A549 (cell line): ENCODE measurements at regions not wholly inside any gene's neighbourhood (a gene's known extent, or its start where the extent isn't known, plus 50 kb on each side); places are given as distances from the start of the nearest gene placed in this dataset.

Source experiments
- ATAC-seq, 2 experiments: fragments of 200-7000 bp in 1 of 2; fragments of >200 bp in 1 of 2; cut with Nextera tagmentation in 1 of 2; cut with Tn5 transposase in 1 of 2; 3 replicates each; pipeline versions ENCODE4 v1.8.0 to v1.9.1; 2018 to 2020; ENCODE audit warnings: mild to moderate bottlenecking in 1 of 2, moderate library complexity in 1 of 2
- CTCF ChIA-PET: fragments of 300-600 bp; sonication (Branson Sonifier 250); formaldehyde crosslinking; extraction: SDS; loops from one replicate; lab custom pipeline; 2021; ENCODE audit warnings: antibody characterized with exemption, inconsistent platforms; lab: Yijun Ruan, JAX
- POLR2A ChIA-PET: fragments of 350-600 bp; formaldehyde crosslinking; extraction: SDS; loops from one replicate; lab custom pipeline; 2021; ENCODE audit warnings: antibody characterized with exemption, inconsistent platforms; lab: Yijun Ruan, JAX
- DNase-seq, 2 experiments: peaks; one replicate each; pipeline versions ENCODE4 v3.0.0 to v3.0.0-alpha.2; 2011 to 2016; ENCODE audit warnings: low read depth in 1 of 2, low spot score in 1 of 2
- FAIRE-seq: peaks from 2 replicates; lab custom pipeline; 2011; peaks lifted over from hg19 to GRCh38; lab: Jason Lieb, UNC
- H3K27ac ChIP-seq, 2 experiments: fragments of >200 bp; sonication (Bioruptor Twin); formaldehyde crosslinking; 3 replicates each; pipeline ENCODE4 v1.5.1; 2016 to 2017
- H3K4me1 ChIP-seq: fragments of >200 bp; sonication (Bioruptor Twin); formaldehyde crosslinking; 3 replicates; pipeline ENCODE4 v1.6.1; 2016
- H3K4me2 ChIP-seq: fragments of >200 bp; sonication (Bioruptor Twin); formaldehyde crosslinking; 3 replicates; pipeline ENCODE4 v1.6.1; 2016
- H3K4me3 ChIP-seq: fragments of >200 bp; sonication (Bioruptor Twin); formaldehyde crosslinking; 3 replicates; pipeline ENCODE4 v1.5.1; 2016
- H3K9me3 ChIP-seq: fragments of >200 bp; sonication (Bioruptor Twin); formaldehyde crosslinking; 3 replicates; pipeline ENCODE4 v1.6.1; 2016
- ATOH8 ChIP-seq: fragments of 250-450 bp; sonication (Bioruptor Pico); IDR thresholded peaks from 2 replicates; pipeline ENCODE4 v1.5.0; 2020; ENCODE audit warnings: low read depth, mild to moderate bottlenecking, moderate library complexity
- CHD2 ChIP-seq: fragments of 150-350 bp; IDR thresholded peaks from 2 replicates; pipeline ENCODE4 v1.6.1; 2014; ENCODE audit warnings: low read length; ENCODE audit not compliant: partially characterized antibody
- E2F6 ChIP-seq: IDR thresholded peaks from 2 replicates; pipeline ENCODE4 v1.6.1; 2012; ENCODE audit warnings: low read depth, borderline replicate concordance
- EHF ChIP-seq: fragments of 250-450 bp; sonication (Bioruptor Pico); IDR thresholded peaks from 2 replicates; pipeline ENCODE4 v1.5.0; 2020; ENCODE audit warnings: mild to moderate bottlenecking
- EHMT2 ChIP-seq: fragments of 200-600 bp; sonication (generic); IDR thresholded peaks from 2 replicates; pipeline ENCODE4 v1.6.1; 2016; ENCODE audit warnings: antibody characterized with exemption, low read depth, mild to moderate bottlenecking, moderate library complexity
- FOSL2 ChIP-seq, 2 experiments: fragments of 450-650 bp in 1 of 2; fragments of >200 bp in 1 of 2; sonication (Bioruptor Twin) in 1 of 2; formaldehyde crosslinking; IDR thresholded peaks; 2 replicates each; pipeline versions ENCODE4 v1.5.0 to v1.6.1; 2016 to 2020; ENCODE audit warnings: mild to moderate bottlenecking in 1 of 2, moderate library complexity in 1 of 2
- GATA3 ChIP-seq: IDR thresholded peaks from 2 replicates; pipeline ENCODE4 v1.6.1; 2012; ENCODE audit warnings: borderline replicate concordance
- HEYL ChIP-seq: fragments of 250-450 bp; sonication (Bioruptor Pico); IDR thresholded peaks from 2 replicates; pipeline ENCODE4 v1.8.0; 2021; ENCODE audit warnings: mild to moderate bottlenecking, moderate library complexity
- HMGXB4 ChIP-seq: fragments of 250-450 bp; sonication (Bioruptor Pico); IDR thresholded peaks from 2 replicates; pipeline ENCODE4 v1.5.0; 2021; ENCODE audit warnings: mild to moderate bottlenecking, moderate library complexity, borderline replicate concordance
- JUNB ChIP-seq: fragments of >200 bp; sonication (Bioruptor Twin); formaldehyde crosslinking; IDR thresholded peaks from 2 replicates; pipeline ENCODE4 v1.6.1; 2016
- MAFK ChIP-seq: fragments of 450-650 bp; IDR thresholded peaks from 2 replicates; pipeline ENCODE4 v1.6.1; 2014; ENCODE audit not compliant: partially characterized antibody
- MAZ ChIP-seq: fragments of 150-350 bp; IDR thresholded peaks from 2 replicates; pipeline ENCODE4 v1.6.1; 2014; ENCODE audit warnings: antibody characterized with exemption, low read depth, low read length, borderline replicate concordance
- MYC ChIP-seq: IDR thresholded peaks from 2 replicates; pipeline ENCODE4 v1.6.1; 2012; ENCODE audit warnings: mild to moderate bottlenecking, inconsistent platforms, low read length, improper control_type of control experiment, borderline replicate concordance
- RAD21 ChIP-seq, 2 experiments: fragments of >200 bp in 1 of 2; sonication (Bioruptor Twin) in 1 of 2; formaldehyde crosslinking in 1 of 2; IDR thresholded peaks in 1 of 2; conservative IDR thresholded peaks in 1 of 2; 2 replicates in 1 of 2; 3 replicates in 1 of 2; pipeline ENCODE4 v1.6.1; 2012 to 2018; ENCODE audit warnings: inconsistent platforms in 1 of 2
- RARB ChIP-seq: fragments of 250-450 bp; sonication (Bioruptor Pico); IDR thresholded peaks from 2 replicates; pipeline ENCODE4 v1.8.0; 2021; ENCODE audit warnings: mild to moderate bottlenecking, moderate library complexity
- ZC3H11A ChIP-seq: fragments of 450-650 bp; IDR thresholded peaks from 2 replicates; pipeline ENCODE4 v1.6.1; 2014; ENCODE audit warnings: antibody characterized with exemption, mild to moderate bottlenecking
- ZNF302 ChIP-seq: fragments of 250-450 bp; sonication (Bioruptor Pico); IDR thresholded peaks from 2 replicates; pipeline ENCODE4 v1.9.0; 2021; ENCODE audit warnings: inconsistent platforms, mild to moderate bottlenecking, moderate library complexity
- WGBS: methylation state at CpG from one replicate; pipeline ENCODE4 v1.1.6; 2017; ENCODE audit errors: missing lambda C conversion rate; 5-methylcytosine and 5-hydroxymethylcytosine counted together
- TF ChIP-seq, protein P1 (sequence below): IDR thresholded peaks from 2 replicates; pipeline ENCODE4 v1.6.1; 2012

GRCh38 chr4:128345650-128346049 is 58.0 kb upstream of the PGRMC2 start:
- no peak for ATAC-seq
- no peak for TF ChIP-seq MAFK
- TF ChIP-seq GATA3, result no peak
- no peak for TF ChIP-seq MYC
- TF ChIP-seq, protein P1, sequence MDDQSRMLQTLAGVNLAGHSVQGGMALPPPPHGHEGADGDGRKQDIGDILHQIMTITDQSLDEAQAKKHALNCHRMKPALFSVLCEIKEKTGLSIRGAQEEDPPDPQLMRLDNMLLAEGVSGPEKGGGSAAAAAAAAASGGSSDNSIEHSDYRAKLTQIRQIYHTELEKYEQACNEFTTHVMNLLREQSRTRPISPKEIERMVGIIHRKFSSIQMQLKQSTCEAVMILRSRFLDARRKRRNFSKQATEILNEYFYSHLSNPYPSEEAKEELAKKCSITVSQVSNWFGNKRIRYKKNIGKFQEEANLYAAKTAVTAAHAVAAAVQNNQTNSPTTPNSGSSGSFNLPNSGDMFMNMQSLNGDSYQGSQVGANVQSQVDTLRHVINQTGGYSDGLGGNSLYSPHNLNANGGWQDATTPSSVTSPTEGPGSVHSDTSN, result no peak
- no peak for TF ChIP-seq MAZ
- TF ChIP-seq EHF, result no peak
- no peak for TF ChIP-seq HEYL (CRISPR knock-in tag)
- no peak for TF ChIP-seq HMGXB4
- no peak for TF ChIP-seq RARB (CRISPR knock-in tag)
- no peak for TF ChIP-seq E2F6
- TF ChIP-seq CHD2, result no peak
- TF ChIP-seq FOSL2 (IDR thresholded peaks at IDR 0.05), result no peak
- TF ChIP-seq FOSL2 (CRISPR knock-in tag; IDR thresholded peaks at IDR 0.05), result no peak
- no peak overlapping the region for H3K4me3 ChIP-seq
- ChIA-PET CTCF (interaction anchor here (0.8 kb wide), 1 partner anchor 26 kb away, joined by 3 read pairs; no protein-coding TSS in a partner anchor), POLR2A (no interaction called here)
- H3K4me2 ChIP-seq, result no peak overlapping the region
- H3K27ac ChIP-seq, result peak overlapping the region; percentile 16 to 90; a peak in 3 of 6 replicates
- no peak for DNase-seq
- H3K9me3 ChIP-seq, result peaks cover 6% of the 10 kb centered on the region; the same call in 1 of the 3 replicates
- peaks cover 42% of the 10 kb centered on the region for H3K4me1 ChIP-seq
- 74% methylated on average over 1 of the region's 1 CpG for WGBS
- FAIRE-seq, result no peak

DNA sequence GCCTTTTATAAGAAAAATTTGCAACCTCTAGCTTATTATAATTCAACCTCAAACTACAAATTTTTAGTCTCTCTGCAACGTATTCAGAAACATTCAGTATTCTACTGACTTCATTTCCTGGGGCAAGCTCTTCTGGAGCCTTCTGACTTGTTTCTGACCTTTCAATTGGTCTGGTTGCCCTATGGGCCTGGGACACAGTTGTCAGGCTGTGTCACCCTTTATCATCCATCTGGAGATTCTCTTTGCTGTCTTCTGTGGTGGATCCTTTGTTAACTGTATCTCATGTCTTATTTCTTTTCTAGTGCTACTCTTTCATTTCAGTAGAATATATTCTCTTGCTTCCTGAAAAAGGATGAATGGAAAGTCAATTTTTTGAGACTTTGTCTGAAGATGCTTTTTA is 55.1 kb upstream of the PGRMC2 start:
- 57% methylated on average over 1 of the region's 1 CpG for WGBS
- peaks cover 6% of the 10 kb centered on the region; the same call in 1 of the 3 replicates for H3K9me3 ChIP-seq
- H3K27ac ChIP-seq, result no peak overlapping the region; a peak in 1 of 6 replicates
- TF ChIP-seq HEYL (CRISPR knock-in tag) (no peak), JUNB (no peak), MYC (no peak), ZC3H11A (no peak), ATOH8 (no peak), ZNF302 (CRISPR knock-in tag) (no peak), EHMT2 (no peak)
- POLR2A ChIA-PET, result no interaction called here
- DNase-seq (no peak), FAIRE-seq (no peak), ATAC-seq (no peak)
- H3K4me2 ChIP-seq, result no peak overlapping the region
- H3K4me1 ChIP-seq, result peaks cover 30% of the 10 kb centered on the region
- CTCF ChIA-PET, result no interaction called here
- H3K4me3 ChIP-seq, result no peak overlapping the region

GRCh38 chr4:128341634-128342033 is 54.0 kb upstream of the PGRMC2 start:
- ChIA-PET CTCF (interaction anchor here (1.2 to 1.3 kb wide), 2 partner anchors 15 to 86 kb away, joined by 3 to 4 read pairs; no protein-coding TSS in a partner anchor), POLR2A (no interaction called here)
- Histone ChIP-seq H3K4me2 (no peak overlapping the region), H3K4me3 (no peak overlapping the region), H3K27ac (peak overlapping the region in 1 of 2 experiments; percentile 46; a peak in 2 of 6 replicates), H3K9me3 (peaks cover 6% of the 10 kb centered on the region; the same call in 1 of the 3 replicates), H3K4me1 (peaks cover 20% of the 10 kb centered on the region)
- 99% methylated on average over 4 of the region's 4 CpGs for WGBS
- no peak for TF ChIP-seq HMGXB4
- 0 out of 5 replicates have a peak, but pooled peaks of 1 of the 2 experiments have one; percentile 17 for TF ChIP-seq RAD21 (conservative IDR thresholded peaks at IDR 0.05 in 1 of 2, IDR thresholded peaks at IDR 0.05 in 1 of 2)
- FAIRE-seq (no peak), DNase-seq (no peak), ATAC-seq (peak in 1 of 2 experiments; percentile 60; a peak in 2 of 6 replicates)
